ENCODE measurements at regions not wholly inside any gene's neighbourhood (a gene's known extent, or its start where the extent isn't known, plus 50 kb on each side); places are given as distances from the start of the nearest gene placed in this dataset.

GRCh38 chr13:79913141-79913827 lies 427.6 kb downstream of the SPRY2 start:
- H3K36me3 Mint-ChIP-seq (ENCODE audit: low read depth), result no peaks in the 10 kb centered on the region
- no peak overlapping the region for H3K4me3 Mint-ChIP-seq
- no peak for TF ChIP-seq CTCF (IDR thresholded peaks at IDR 0.05)
- no peaks in the 10 kb centered on the region for H3K9me3 Mint-ChIP-seq
- Histone ChIP-seq H3K27me3 (ENCODE audit: control insufficient read depth in 1 of 2, insufficient read depth in 2 of 2, low read length in 2 of 2) (no peaks in the 10 kb centered on the region), H3K9me3 (ENCODE audit: control insufficient read depth in 1 of 2, insufficient read depth in 1 of 2, low read length in 2 of 2) (no peaks in the 10 kb centered on the region), H3K4me3 (ENCODE audit: low read length) (no peak overlapping the region), H3K27ac (ENCODE audit: low read depth in 1 of 2, low read length in 2 of 2) (no peak overlapping the region), H3K36me3 (ENCODE audit: insufficient read depth, low read length) (no peaks in the 10 kb centered on the region), H3K4me1 (ENCODE audit: insufficient read depth, low read length) (no peaks in the 10 kb centered on the region)
- CTCF ChIA-PET, result no interaction called here
- intact Hi-C loops (cut with DNase I, micrococcal nuclease), result no loop called here
- POLR2A ChIA-PET, result no interaction called here
- H3K4me1 Mint-ChIP-seq (ENCODE audit: low read depth), result no peaks in the 10 kb centered on the region
- DNase-seq, result no peak
- ATAC-seq (ENCODE audit: poor library complexity), result no peak
- no peaks in the 10 kb centered on the region for H3K27me3 Mint-ChIP-seq
- H3K27ac Mint-ChIP-seq, result no peak overlapping the region

- no peak for DNase-seq
- ChIA-PET POLR2A (no interaction called here), CTCF (interaction anchor here (1.0 to 1.4 kb wide), 2 partner anchors 12 to 25 kb away, joined by 3 read pairs; no protein-coding TSS in a partner anchor)
- Histone ChIP-seq H3K9me3 (ENCODE audit: control insufficient read depth in 1 of 2, insufficient read depth in 1 of 2, low read length in 2 of 2) (no peaks in the 10 kb centered on the region), H3K4me1 (ENCODE audit: insufficient read depth, low read length) (no peaks in the 10 kb centered on the region), H3K27ac (ENCODE audit: low read depth in 1 of 2, low read length in 2 of 2) (no peak overlapping the region), H3K4me3 (ENCODE audit: low read length) (no peak overlapping the region), H3K27me3 (ENCODE audit: control insufficient read depth in 1 of 2, insufficient read depth in 2 of 2, low read length in 2 of 2) (no peaks in the 10 kb centered on the region), H3K36me3 (ENCODE audit: insufficient read depth, low read length) (no peaks in the 10 kb centered on the region)
- Mint-ChIP-seq H3K4me3 (no peak overlapping the region), H3K4me1 (ENCODE audit: low read depth) (no peaks in the 10 kb centered on the region), H3K27ac (no peak overlapping the region), H3K36me3 (ENCODE audit: low read depth) (no peaks in the 10 kb centered on the region), H3K9me3 (no peaks in the 10 kb centered on the region), H3K27me3 (no peaks in the 10 kb centered on the region)
- TF ChIP-seq CTCF (IDR thresholded peaks at IDR 0.05), result no peak
- no peak for ATAC-seq (ENCODE audit: poor library complexity)
- intact Hi-C loops (cut with DNase I, micrococcal nuclease), result no loop called here
These were observed 428.5 kb downstream of the SPRY2 start for GRCh38 chr13:79912403-79912802.

- no peaks in the 10 kb centered on the region for H3K36me3 Mint-ChIP-seq (ENCODE audit: low read depth)
- H3K4me1 Mint-ChIP-seq (ENCODE audit: low read depth), result no peaks in the 10 kb centered on the region
- POLR2A ChIA-PET, result no interaction called here
- DNase-seq (no peak), ATAC-seq (ENCODE audit: poor library complexity) (no peak)
- CTCF ChIA-PET, result interaction anchor here (1.4 kb wide), 1 partner anchor 10 kb away, joined by 3 read pairs; no protein-coding TSS in a partner anchor
- peaks cover 0 to 4% of the 10 kb centered on the region in 2 experiments for H3K9me3 ChIP-seq (ENCODE audit: control insufficient read depth in 1 of 2, insufficient read depth in 1 of 2, low read length in 2 of 2)
- no peaks in the 10 kb centered on the region for H3K36me3 ChIP-seq (ENCODE audit: insufficient read depth, low read length)
- no peak overlapping the region for H3K4me3 Mint-ChIP-seq
- no peaks in the 10 kb centered on the region for H3K27me3 ChIP-seq (ENCODE audit: control insufficient read depth in 1 of 2, insufficient read depth in 2 of 2, low read length in 2 of 2)
- no peaks in the 10 kb centered on the region for H3K9me3 Mint-ChIP-seq
- H3K27ac Mint-ChIP-seq, result no peak overlapping the region
- H3K4me1 ChIP-seq (ENCODE audit: insufficient read depth, low read length), result no peaks in the 10 kb centered on the region
- no peak overlapping the region for H3K4me3 ChIP-seq (ENCODE audit: low read length)
- no peak for TF ChIP-seq CTCF (IDR thresholded peaks at IDR 0.05)
- intact Hi-C loops (cut with DNase I, micrococcal nuclease), result no loop called here
- no peak overlapping the region for H3K27ac ChIP-seq (ENCODE audit: low read depth in 1 of 2, low read length in 2 of 2)
- no peaks in the 10 kb centered on the region for H3K27me3 Mint-ChIP-seq
These were observed 429.9 kb downstream of the SPRY2 start for GRCh38 chr13:79910875-79911540.

All from CD4-positive, alpha-beta T cell (primary cell).